Activated CD8-positive, alpha-beta T cell treated with anti-CD3 and anti-CD28 coated beads, Interleukin-2, amount 10 ng/mL, durations not matched to agents 7 days and 5 days (primary cell): ENCODE measurements at regions not wholly inside any gene's neighbourhood (a gene's known extent, or its start where the extent isn't known, plus 50 kb on each side); places are given as distances from the start of the nearest gene placed in this dataset.

ENCODE experiments used
- ATAC-seq: fragments of 150-1000 bp; cut with Tn5 transposase; one replicate; pipeline ENCODE4 v1.10.0; 2021; ENCODE audit warnings: moderate library complexity
- CTCF ChIA-PET: fragments of 350-600 bp; sonication (Branson Sonifier 250); formaldehyde crosslinking; loops from one replicate; lab custom pipeline; 2021; ENCODE audit warnings: antibody characterized with exemption; lab: Charles Lee
- POLR2A ChIA-PET: fragments of 350-600 bp; sonication (Branson Sonifier 250); formaldehyde crosslinking; loops from one replicate; lab custom pipeline; 2021; ENCODE audit warnings: antibody characterized with exemption; lab: Charles Lee
- DNase-seq: peaks from one replicate; pipeline ENCODE4 v3.0.0-alpha.2; 2020
- H3K27ac Mint-ChIP-seq: one replicate; pipeline ENCODE4 v1.8.0; 2021; ENCODE audit warnings: mild to moderate bottlenecking, mixed read lengths
- H3K27me3 Mint-ChIP-seq: one replicate; pipeline ENCODE4 v1.8.0; 2021; ENCODE audit warnings: low read depth, mixed read lengths
- H3K36me3 Mint-ChIP-seq: one replicate; pipeline ENCODE4 v1.8.0; 2021; ENCODE audit warnings: low read depth, mixed read lengths
- H3K4me1 Mint-ChIP-seq: one replicate; pipeline ENCODE4 v1.8.0; 2021; ENCODE audit warnings: low read depth, mixed read lengths
- H3K4me3 Mint-ChIP-seq: one replicate; pipeline ENCODE4 v1.8.0; 2021; ENCODE audit warnings: mild to moderate bottlenecking, mixed read lengths
- H3K9me3 Mint-ChIP-seq: one replicate; pipeline ENCODE4 v1.8.0; 2022; ENCODE audit warnings: mixed read lengths; ENCODE audit not compliant: insufficient read depth

GRCh38 chr4:177826973-177827372, 384.7 kb upstream of the AGA start:
- ChIA-PET CTCF (interaction anchor here (0.5 kb wide), 1 partner anchor 24 kb away, joined by 3 read pairs; no protein-coding TSS in a partner anchor), POLR2A (no interaction called here)
- Mint-ChIP-seq H3K4me3 (no peak overlapping the region), H3K27me3 (no peaks in the 10 kb centered on the region), H3K9me3 (peaks cover 4% of the 10 kb centered on the region), H3K27ac (no peak overlapping the region), H3K4me1 (no peaks in the 10 kb centered on the region), H3K36me3 (no peaks in the 10 kb centered on the region)
- ATAC-seq: no peak
- DNase-seq: no peak

GRCh38 chr4:177841258-177841657, 399.0 kb upstream of the AGA start:
- DNase-seq: no peak
- CTCF ChIA-PET: no interaction called here
- H3K4me3 Mint-ChIP-seq: no peak overlapping the region
- no peaks in the 10 kb centered on the region for H3K4me1 Mint-ChIP-seq
- no peak overlapping the region for H3K27ac Mint-ChIP-seq
- H3K36me3 Mint-ChIP-seq: no peaks in the 10 kb centered on the region
- H3K27me3 Mint-ChIP-seq: no peaks in the 10 kb centered on the region
- no peak for ATAC-seq
- POLR2A ChIA-PET: no interaction called here
- no peaks in the 10 kb centered on the region for H3K9me3 Mint-ChIP-seq

GRCh38 chr4:177853229-177853628, 411.0 kb upstream of the AGA start:
- H3K36me3 Mint-ChIP-seq: no peaks in the 10 kb centered on the region
- ChIA-PET CTCF (no interaction called here), POLR2A (no interaction called here)
- no peaks in the 10 kb centered on the region for H3K27me3 Mint-ChIP-seq
- no peak for DNase-seq
- no peak overlapping the region for H3K27ac Mint-ChIP-seq
- H3K4me1 Mint-ChIP-seq: no peaks in the 10 kb centered on the region
- no peak overlapping the region for H3K4me3 Mint-ChIP-seq
- ATAC-seq: no peak
- H3K9me3 Mint-ChIP-seq: no peaks in the 10 kb centered on the region

GRCh38 chr4:177855507-177856197, 413.4 kb upstream of the AGA start:
- ChIA-PET POLR2A (no interaction called here), CTCF (no interaction called here)
- no peak overlapping the region for H3K27ac Mint-ChIP-seq
- DNase-seq (no peak), ATAC-seq (no peak)
- H3K36me3 Mint-ChIP-seq: no peaks in the 10 kb centered on the region
- H3K4me3 Mint-ChIP-seq: no peak overlapping the region
- H3K4me1 Mint-ChIP-seq: no peaks in the 10 kb centered on the region
- no peaks in the 10 kb centered on the region for H3K9me3 Mint-ChIP-seq
- no peaks in the 10 kb centered on the region for H3K27me3 Mint-ChIP-seq

DNA sequence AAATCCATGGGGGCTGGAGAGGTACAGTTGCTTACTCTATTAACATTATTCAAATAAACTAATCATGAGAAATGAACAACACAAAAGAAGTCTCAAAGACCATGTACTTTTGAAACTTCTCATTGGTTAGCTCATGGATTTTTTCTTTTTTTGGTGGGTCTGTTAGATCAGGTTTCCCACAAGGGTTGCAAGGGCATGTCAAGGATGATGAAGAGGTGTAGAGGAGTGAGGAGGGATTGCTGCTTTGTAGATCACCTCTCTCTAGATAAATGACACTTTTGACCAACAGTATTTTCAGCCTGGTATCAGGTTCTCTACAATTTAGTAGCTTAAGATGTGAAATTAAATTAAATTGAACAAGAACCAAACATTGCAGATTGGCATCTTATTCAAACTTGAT, 417.9 kb upstream of the AGA start:
- DNase-seq: no peak
- ATAC-seq: no peak
- H3K4me1 Mint-ChIP-seq: no peaks in the 10 kb centered on the region
- ChIA-PET CTCF (no interaction called here), POLR2A (no interaction called here)
- no peak overlapping the region for H3K27ac Mint-ChIP-seq
- H3K27me3 Mint-ChIP-seq: no peaks in the 10 kb centered on the region
- no peak overlapping the region for H3K4me3 Mint-ChIP-seq
- no peaks in the 10 kb centered on the region for H3K36me3 Mint-ChIP-seq
- H3K9me3 Mint-ChIP-seq: no peaks in the 10 kb centered on the region

- CTCF ChIA-PET: no interaction called here
- H3K4me1 Mint-ChIP-seq: no peaks in the 10 kb centered on the region
- no peak overlapping the region for H3K27ac Mint-ChIP-seq
- POLR2A ChIA-PET: no interaction called here
- H3K27me3 Mint-ChIP-seq: no peaks in the 10 kb centered on the region
- H3K9me3 Mint-ChIP-seq: no peaks in the 10 kb centered on the region
- H3K4me3 Mint-ChIP-seq: no peak overlapping the region
- no peak for DNase-seq
- H3K36me3 Mint-ChIP-seq: no peaks in the 10 kb centered on the region
- no peak for ATAC-seq
These were observed 419.4 kb upstream of the AGA start for GRCh38 chr4:177861551-177862094.

DNA sequence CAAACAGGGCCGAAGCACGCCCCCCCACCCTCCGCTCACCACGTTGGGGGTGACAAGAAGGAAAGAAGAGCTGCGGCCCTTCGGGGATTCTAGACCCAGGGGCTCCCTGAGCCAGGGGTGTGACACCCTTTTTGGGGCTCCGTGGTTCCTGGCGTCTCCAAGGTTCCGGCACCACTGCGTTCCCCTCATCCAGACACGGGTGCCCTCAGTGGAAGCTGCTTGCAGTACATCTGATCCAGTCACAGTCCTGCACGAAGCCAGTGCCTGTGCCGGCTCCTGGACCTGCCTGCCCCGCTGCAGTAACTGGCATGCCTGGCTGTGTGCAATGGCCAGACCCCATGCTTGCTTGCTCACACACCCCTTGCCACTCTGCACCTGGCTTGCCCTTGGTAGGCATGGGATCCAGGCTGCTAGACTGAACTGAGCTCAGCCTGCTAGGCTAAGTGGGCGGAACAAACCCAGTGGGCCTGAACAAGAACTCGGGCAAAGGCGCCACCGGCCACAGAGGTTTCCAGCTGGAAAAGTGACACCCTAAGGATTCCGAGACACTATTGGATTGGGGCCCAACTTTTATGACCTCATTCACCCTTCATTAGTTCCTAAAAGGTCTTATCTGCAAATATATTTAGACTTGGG, 420.4 kb upstream of the AGA start:
- Mint-ChIP-seq H3K36me3 (no peaks in the 10 kb centered on the region), H3K9me3 (no peaks in the 10 kb centered on the region), H3K27me3 (no peaks in the 10 kb centered on the region), H3K4me3 (no peak overlapping the region), H3K27ac (no peak overlapping the region), H3K4me1 (no peaks in the 10 kb centered on the region)
- CTCF ChIA-PET: no interaction called here
- DNase-seq: no peak
- POLR2A ChIA-PET: no interaction called here
- ATAC-seq: no peak

- H3K27me3 Mint-ChIP-seq: no peaks in the 10 kb centered on the region
- H3K9me3 Mint-ChIP-seq: no peaks in the 10 kb centered on the region
- H3K36me3 Mint-ChIP-seq: no peaks in the 10 kb centered on the region
- ChIA-PET POLR2A (no interaction called here), CTCF (no interaction called here)
- DNase-seq (no peak), ATAC-seq (no peak)
- no peaks in the 10 kb centered on the region for H3K4me1 Mint-ChIP-seq
- H3K27ac Mint-ChIP-seq: no peak overlapping the region
- no peak overlapping the region for H3K4me3 Mint-ChIP-seq
These were observed 437.6 kb upstream of the AGA start for GRCh38 chr4:177879851-177880250.

DNA sequence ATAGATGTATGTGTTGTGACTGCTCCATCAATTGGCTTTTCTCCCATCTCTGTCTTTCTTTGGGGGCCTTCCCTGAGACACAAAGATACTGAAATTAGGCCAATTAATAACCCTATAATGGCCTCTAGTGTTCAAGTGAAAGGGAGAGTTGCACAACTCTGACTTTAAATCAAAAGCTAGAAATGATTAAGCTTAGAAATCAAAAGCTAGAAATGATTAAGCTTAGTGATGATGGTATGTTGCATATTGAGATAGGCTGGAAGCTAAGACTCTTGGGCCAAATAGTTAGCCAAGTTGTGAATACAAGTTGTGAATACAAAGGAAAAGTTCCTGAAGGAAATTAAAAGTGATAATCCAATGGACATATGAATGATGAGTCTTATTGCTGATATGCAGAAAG, 452.9 kb upstream of the AGA start:
- DNase-seq (no peak), ATAC-seq (no peak)
- Mint-ChIP-seq H3K27me3 (no peaks in the 10 kb centered on the region), H3K27ac (no peak overlapping the region), H3K4me1 (no peaks in the 10 kb centered on the region), H3K4me3 (no peak overlapping the region), H3K36me3 (no peaks in the 10 kb centered on the region), H3K9me3 (no peaks in the 10 kb centered on the region)
- ChIA-PET CTCF (no interaction called here), POLR2A (no interaction called here)

DNA sequence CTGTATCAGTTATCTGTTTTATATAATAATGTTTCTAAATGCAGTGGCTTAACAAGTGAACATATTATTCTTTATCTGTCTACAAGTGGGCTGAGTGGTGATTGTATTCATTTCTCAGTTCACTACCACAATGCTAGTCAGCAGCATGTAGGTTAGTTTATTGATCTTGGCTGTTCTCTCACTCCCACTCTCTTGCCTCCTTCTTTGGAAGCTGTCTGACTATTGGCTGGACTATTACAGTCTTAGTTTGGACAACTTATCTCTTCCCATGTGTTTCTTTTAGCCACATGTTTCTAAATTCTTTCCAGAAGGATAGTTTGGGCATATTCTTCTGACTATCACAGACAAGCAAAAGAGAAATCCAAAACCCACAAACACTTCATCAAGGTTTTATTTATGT, 459.5 kb upstream of the AGA start:
- Mint-ChIP-seq H3K27ac (no peak overlapping the region), H3K9me3 (no peaks in the 10 kb centered on the region), H3K4me1 (no peaks in the 10 kb centered on the region), H3K36me3 (no peaks in the 10 kb centered on the region), H3K4me3 (no peak overlapping the region), H3K27me3 (no peaks in the 10 kb centered on the region)
- no peak for ATAC-seq
- no peak for DNase-seq
- ChIA-PET POLR2A (no interaction called here), CTCF (no interaction called here)

- Mint-ChIP-seq H3K4me1 (no peaks in the 10 kb centered on the region), H3K4me3 (no peak overlapping the region), H3K27me3 (no peaks in the 10 kb centered on the region), H3K9me3 (no peaks in the 10 kb centered on the region), H3K36me3 (no peaks in the 10 kb centered on the region), H3K27ac (no peak overlapping the region)
- ChIA-PET POLR2A (no interaction called here), CTCF (no interaction called here)
- DNase-seq (no peak), ATAC-seq (no peak)
These were observed 460.1 kb upstream of the AGA start for GRCh38 chr4:177902386-177902785.

- CTCF ChIA-PET: no interaction called here
- POLR2A ChIA-PET: no interaction called here
- no peak for DNase-seq
These were observed 465.6 kb upstream of the AGA start for GRCh38 chr4:177907736-177908424.

More at GRCh38 chr4:177907736-177908424, 465.6 kb upstream of the AGA start:
- Mint-ChIP-seq H3K36me3 (no peaks in the 10 kb centered on the region), H3K9me3 (no peaks in the 10 kb centered on the region), H3K4me3 (no peak overlapping the region), H3K27ac (no peak overlapping the region), H3K4me1 (no peaks in the 10 kb centered on the region), H3K27me3 (no peaks in the 10 kb centered on the region)
- ATAC-seq: no peak
